ENCODE measurements at regions not wholly inside any gene's neighbourhood (a gene's known extent, or its start where the extent isn't known, plus 50 kb on each side); places are given as distances from the start of the nearest gene placed in this dataset.

- Histone ChIP-seq H3K4me3 (no peak overlapping the region), H3K9me3 (no peaks in the 10 kb centered on the region), H3K36me3 (ENCODE audit: low read depth) (no peaks in the 10 kb centered on the region), H3K4me1 (ENCODE audit: low read depth) (no peaks in the 10 kb centered on the region)
- TF ChIP-seq CTCF (IDR thresholded peaks at IDR 0.05), result no peak
- intact Hi-C loops (cut with DNase I, micrococcal nuclease), result no loop called here
- no peak for ATAC-seq
- no peak for DNase-seq
Observed at GRCh38 chr16:14370736-14371234, 259.3 kb downstream of the PARN start.

GRCh38 chr16:14369734-14370598 lies 260.1 kb downstream of the PARN start:
- DNase-seq (peak in 2 of 3 donors; percentile 6 to 72), ATAC-seq (peak; percentile 54)
- Histone ChIP-seq H3K4me1 (ENCODE audit: low read depth) (no peaks in the 10 kb centered on the region), H3K4me3 (no peak overlapping the region), H3K36me3 (ENCODE audit: low read depth) (no peaks in the 10 kb centered on the region), H3K9me3 (no peaks in the 10 kb centered on the region)
- no peak for TF ChIP-seq CTCF (IDR thresholded peaks at IDR 0.05)
- intact Hi-C loops (cut with DNase I, micrococcal nuclease), result no loop called here

- no peak for TF ChIP-seq CTCF (IDR thresholded peaks at IDR 0.05)
- intact Hi-C loops (cut with DNase I, micrococcal nuclease), result no loop called here
Observed at GRCh38 chr16:14368399-14368798, 261.7 kb downstream of the PARN start.

GRCh38 chr16:14366974-14367707 lies 262.9 kb downstream of the PARN start:
- ATAC-seq (no peak), DNase-seq (no peak)
- Histone ChIP-seq H3K4me3 (no peak overlapping the region), H3K9me3 (no peaks in the 10 kb centered on the region), H3K4me1 (ENCODE audit: low read depth) (no peaks in the 10 kb centered on the region), H3K36me3 (ENCODE audit: low read depth) (no peaks in the 10 kb centered on the region)
- intact Hi-C loops (cut with DNase I, micrococcal nuclease), result no loop called here
- no peak for TF ChIP-seq CTCF (IDR thresholded peaks at IDR 0.05)

More at GRCh38 chr16:14368399-14368798, 261.7 kb downstream of the PARN start:
- no peaks in the 10 kb centered on the region for H3K4me1 ChIP-seq (ENCODE audit: low read depth)
- no peak for DNase-seq
- H3K9me3 ChIP-seq, result no peaks in the 10 kb centered on the region
- H3K36me3 ChIP-seq (ENCODE audit: low read depth), result no peaks in the 10 kb centered on the region
- no peak overlapping the region for H3K4me3 ChIP-seq
- no peak for ATAC-seq

- ATAC-seq (no peak), DNase-seq (no peak)
- intact Hi-C loops (cut with DNase I, micrococcal nuclease), result no loop called here
- Histone ChIP-seq H3K9me3 (no peaks in the 10 kb centered on the region), H3K4me3 (no peak overlapping the region), H3K4me1 (ENCODE audit: low read depth) (no peaks in the 10 kb centered on the region), H3K36me3 (ENCODE audit: low read depth) (no peaks in the 10 kb centered on the region)
- TF ChIP-seq CTCF (IDR thresholded peaks at IDR 0.05), result no peak
Observed at GRCh38 chr16:14366447-14366846, 263.6 kb downstream of the PARN start.

Measured in mucosa of descending colon (tissue), 3 donors.